ENCODE measurements at regions not wholly inside any gene's neighbourhood (a gene's known extent, or its start where the extent isn't known, plus 50 kb on each side); places are given as distances from the start of the nearest gene placed in this dataset.

DNA sequence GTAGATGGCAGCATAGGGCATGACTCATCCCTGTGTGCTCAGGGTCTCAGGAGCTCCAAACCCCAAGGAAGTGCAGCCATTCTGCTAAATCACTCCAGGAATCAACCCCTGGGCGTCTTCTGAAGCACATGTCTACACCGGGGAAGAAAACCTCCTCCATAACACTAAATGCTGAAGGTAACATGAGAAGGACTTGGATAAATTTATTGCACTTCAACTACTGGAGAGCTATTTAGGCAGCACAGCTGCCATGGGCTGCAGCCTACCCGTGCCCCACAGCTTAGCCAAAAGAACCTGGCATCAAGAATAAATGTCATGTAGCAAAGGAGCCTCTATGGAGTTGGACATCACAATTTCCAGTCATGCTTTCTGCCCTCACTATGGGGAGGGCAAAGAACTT lies 141.7 kb downstream of the GPCPD1 start:
- POLR2A ChIA-PET (ENCODE audit: low non-redundant PET) = interaction anchor here (0.5 kb wide), 1 partner anchor 1253 kb away, joined by 8 read pairs; no protein-coding TSS in a partner anchor

DNA sequence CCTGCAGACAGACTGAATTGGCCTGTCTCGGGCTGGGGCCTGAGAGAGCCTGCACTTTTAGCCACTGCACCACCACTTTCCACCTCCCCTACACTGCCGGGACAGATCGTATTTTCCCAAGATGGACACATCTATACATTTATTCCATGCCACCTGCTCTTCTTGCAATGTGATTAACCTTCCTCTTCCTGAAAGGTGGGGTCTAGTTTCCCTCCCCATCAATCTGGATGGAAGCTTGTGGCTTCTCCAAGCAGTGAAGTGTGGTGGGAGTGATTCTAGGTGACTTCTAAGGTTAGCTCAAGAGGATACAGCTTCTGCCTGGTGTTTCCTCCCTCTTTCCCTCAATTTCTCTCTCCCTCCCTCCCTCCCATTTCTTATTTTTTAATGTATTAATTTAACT lies 143.7 kb downstream of the GPCPD1 start:
- no peak for TF ChIP-seq EZH2 (IDR thresholded peaks at IDR 0.05; ENCODE audit: borderline replicate concordance, low read depth, low read length, poor library complexity, severe bottlenecking)
- TF ChIP-seq, protein P1, sequence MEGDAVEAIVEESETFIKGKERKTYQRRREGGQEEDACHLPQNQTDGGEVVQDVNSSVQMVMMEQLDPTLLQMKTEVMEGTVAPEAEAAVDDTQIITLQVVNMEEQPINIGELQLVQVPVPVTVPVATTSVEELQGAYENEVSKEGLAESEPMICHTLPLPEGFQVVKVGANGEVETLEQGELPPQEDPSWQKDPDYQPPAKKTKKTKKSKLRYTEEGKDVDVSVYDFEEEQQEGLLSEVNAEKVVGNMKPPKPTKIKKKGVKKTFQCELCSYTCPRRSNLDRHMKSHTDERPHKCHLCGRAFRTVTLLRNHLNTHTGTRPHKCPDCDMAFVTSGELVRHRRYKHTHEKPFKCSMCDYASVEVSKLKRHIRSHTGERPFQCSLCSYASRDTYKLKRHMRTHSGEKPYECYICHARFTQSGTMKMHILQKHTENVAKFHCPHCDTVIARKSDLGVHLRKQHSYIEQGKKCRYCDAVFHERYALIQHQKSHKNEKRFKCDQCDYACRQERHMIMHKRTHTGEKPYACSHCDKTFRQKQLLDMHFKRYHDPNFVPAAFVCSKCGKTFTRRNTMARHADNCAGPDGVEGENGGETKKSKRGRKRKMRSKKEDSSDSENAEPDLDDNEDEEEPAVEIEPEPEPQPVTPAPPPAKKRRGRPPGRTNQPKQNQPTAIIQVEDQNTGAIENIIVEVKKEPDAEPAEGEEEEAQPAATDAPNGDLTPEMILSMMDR (conservative IDR thresholded peaks at IDR 0.05; ENCODE audit: low read depth, low read length) = no peak
- intact Hi-C loops (cut with micrococcal nuclease; ENCODE audit: unreplicated experiment) = no loop called here
- no TSS peak for BruUV-seq (replicated peaks)
- Histone ChIP-seq H3K4me1 (ENCODE audit: insufficient read depth, low read length, poor library complexity, severe bottlenecking) (no peaks in the 10 kb centered on the region), H3K27me3 (replicated peaks; ENCODE audit: insufficient read depth, low read depth, low read length, poor library complexity) (peaks cover 54% of the 10 kb centered on the region), H3K27ac (ENCODE audit: low read depth, low read length, poor library complexity, severe bottlenecking) (no peak overlapping the region), H3K9me3 (ENCODE audit: low read depth, low read length, poor library complexity, severe bottlenecking) (no peaks in the 10 kb centered on the region), H3K4me3 (ENCODE audit: low read depth, low read length, poor library complexity, severe bottlenecking) (no peak overlapping the region), H3K36me3 (ENCODE audit: insufficient read depth, low read length, poor library complexity, severe bottlenecking) (no peaks in the 10 kb centered on the region)
- POLR2A ChIA-PET (ENCODE audit: low non-redundant PET) = no interaction called here
- DNase-seq (ENCODE audit: low spot score) = no peak
- CTCF ChIA-PET = no interaction called here

More for the DNA sequence above, 141.7 kb downstream of the GPCPD1 start:
- no peak for TF ChIP-seq EZH2 (IDR thresholded peaks at IDR 0.05; ENCODE audit: borderline replicate concordance, low read depth, low read length, poor library complexity, severe bottlenecking)
- TF ChIP-seq, protein P1 (conservative IDR thresholded peaks at IDR 0.05; ENCODE audit: low read depth, low read length) = no peak
- intact Hi-C loops (cut with micrococcal nuclease; ENCODE audit: unreplicated experiment) = no loop called here
- no peak overlapping the region for H3K27ac ChIP-seq (ENCODE audit: low read depth, low read length, poor library complexity, severe bottlenecking)
- no peak overlapping the region for H3K4me3 ChIP-seq (ENCODE audit: low read depth, low read length, poor library complexity, severe bottlenecking)
- no TSS peak for BruUV-seq (replicated peaks)
- CTCF ChIA-PET = interaction anchor here (0.6 kb wide), 1 partner anchor 264 kb away, joined by 3 read pairs; no protein-coding TSS in a partner anchor
- no peak for DNase-seq (ENCODE audit: low spot score)
- peaks cover 45% of the 10 kb centered on the region for H3K27me3 ChIP-seq (replicated peaks; ENCODE audit: insufficient read depth, low read depth, low read length, poor library complexity)
- H3K9me3 ChIP-seq (ENCODE audit: low read depth, low read length, poor library complexity, severe bottlenecking) = no peaks in the 10 kb centered on the region
- no peaks in the 10 kb centered on the region for H3K4me1 ChIP-seq (ENCODE audit: insufficient read depth, low read length, poor library complexity, severe bottlenecking)
- H3K36me3 ChIP-seq (ENCODE audit: insufficient read depth, low read length, poor library complexity, severe bottlenecking) = no peaks in the 10 kb centered on the region

DNA sequence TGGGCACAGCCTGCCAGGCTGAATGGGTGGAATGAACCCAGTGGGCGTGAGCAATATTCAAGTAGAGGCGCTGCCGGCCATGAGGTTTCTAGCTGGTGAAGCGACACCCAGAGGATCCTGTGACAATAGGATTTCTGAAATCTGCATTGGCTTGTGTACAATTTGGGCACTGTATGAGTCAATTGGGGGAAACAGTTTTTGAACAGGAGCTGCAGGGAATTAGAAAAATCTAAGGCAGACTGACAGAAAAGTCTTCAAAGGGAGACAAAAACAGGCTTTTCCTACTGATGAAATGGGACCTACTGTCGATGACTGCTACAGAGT lies 145.2 kb downstream of the GPCPD1 start:
- peak; percentile 8 for DNase-seq (ENCODE audit: low spot score)
- H3K9me3 ChIP-seq (ENCODE audit: low read depth, low read length, poor library complexity, severe bottlenecking) = no peaks in the 10 kb centered on the region
- ChIA-PET CTCF (no interaction called here), POLR2A (ENCODE audit: low non-redundant PET) (no interaction called here)
- no peak overlapping the region for H3K4me3 ChIP-seq (ENCODE audit: low read depth, low read length, poor library complexity, severe bottlenecking)
- TF ChIP-seq, protein P1 (conservative IDR thresholded peaks at IDR 0.05; ENCODE audit: low read depth, low read length) = 0 out of 2 replicates have a peak, but pooled peaks have one; percentile 11
- no peak for TF ChIP-seq EZH2 (IDR thresholded peaks at IDR 0.05; ENCODE audit: borderline replicate concordance, low read depth, low read length, poor library complexity, severe bottlenecking)
- peaks cover 56% of the 10 kb centered on the region for H3K27me3 ChIP-seq (replicated peaks; ENCODE audit: insufficient read depth, low read depth, low read length, poor library complexity)
- intact Hi-C loops (cut with micrococcal nuclease; ENCODE audit: unreplicated experiment) = no loop called here
- no peaks in the 10 kb centered on the region for H3K36me3 ChIP-seq (ENCODE audit: insufficient read depth, low read length, poor library complexity, severe bottlenecking)
- no TSS peak for BruUV-seq (replicated peaks)
- H3K27ac ChIP-seq (ENCODE audit: low read depth, low read length, poor library complexity, severe bottlenecking) = no peak overlapping the region
- no peaks in the 10 kb centered on the region for H3K4me1 ChIP-seq (ENCODE audit: insufficient read depth, low read length, poor library complexity, severe bottlenecking)

All from A673 (cell line).